Endothelial cell (in vitro differentiated cells): ENCODE measurements at regions not wholly inside any gene's neighbourhood (a gene's known extent, or its start where the extent isn't known, plus 50 kb on each side); places are given as distances from the start of the nearest gene placed in this dataset.

Source experiments
- DNase-seq: peaks from one replicate; pipeline ENCODE4 v3.0.0; 2021; ENCODE audit warnings: low spot score
- H3K27ac Mint-ChIP-seq: one replicate; pipeline ENCODE4 v1.8.0; 2021; ENCODE audit warnings: mixed read lengths, inconsistent platforms; ENCODE audit not compliant: unreplicated experiment
- H3K27me3 Mint-ChIP-seq: one replicate; pipeline ENCODE4 v1.8.0; 2021; ENCODE audit warnings: mild to moderate bottlenecking, moderate library complexity, mixed read lengths, inconsistent platforms; ENCODE audit not compliant: unreplicated experiment
- H3K36me3 Mint-ChIP-seq: one replicate; pipeline ENCODE4 v1.8.0; 2021; ENCODE audit warnings: mild to moderate bottlenecking, low read depth, mixed read lengths, inconsistent platforms; ENCODE audit not compliant: unreplicated experiment
- H3K4me1 Mint-ChIP-seq: one replicate; pipeline ENCODE4 v1.8.0; 2021; ENCODE audit warnings: mild to moderate bottlenecking, mixed read lengths, inconsistent platforms; ENCODE audit not compliant: unreplicated experiment
- H3K4me3 Mint-ChIP-seq: one replicate; pipeline ENCODE4 v1.8.0; 2021; ENCODE audit warnings: mild to moderate bottlenecking, mixed read lengths, inconsistent platforms; ENCODE audit not compliant: unreplicated experiment
- H3K9me3 Mint-ChIP-seq: one replicate; pipeline ENCODE4 v1.8.0; 2021; ENCODE audit warnings: mixed read lengths, inconsistent platforms; ENCODE audit not compliant: unreplicated experiment
- TF ChIP-seq, protein P1 (sequence below): fragments of 200-600 bp; sonication (generic); IDR thresholded peaks from one replicate; pipeline ENCODE4 v1.5.0; 2021; ENCODE audit warnings: antibody characterized with exemption; ENCODE audit not compliant: unreplicated experiment

DNA sequence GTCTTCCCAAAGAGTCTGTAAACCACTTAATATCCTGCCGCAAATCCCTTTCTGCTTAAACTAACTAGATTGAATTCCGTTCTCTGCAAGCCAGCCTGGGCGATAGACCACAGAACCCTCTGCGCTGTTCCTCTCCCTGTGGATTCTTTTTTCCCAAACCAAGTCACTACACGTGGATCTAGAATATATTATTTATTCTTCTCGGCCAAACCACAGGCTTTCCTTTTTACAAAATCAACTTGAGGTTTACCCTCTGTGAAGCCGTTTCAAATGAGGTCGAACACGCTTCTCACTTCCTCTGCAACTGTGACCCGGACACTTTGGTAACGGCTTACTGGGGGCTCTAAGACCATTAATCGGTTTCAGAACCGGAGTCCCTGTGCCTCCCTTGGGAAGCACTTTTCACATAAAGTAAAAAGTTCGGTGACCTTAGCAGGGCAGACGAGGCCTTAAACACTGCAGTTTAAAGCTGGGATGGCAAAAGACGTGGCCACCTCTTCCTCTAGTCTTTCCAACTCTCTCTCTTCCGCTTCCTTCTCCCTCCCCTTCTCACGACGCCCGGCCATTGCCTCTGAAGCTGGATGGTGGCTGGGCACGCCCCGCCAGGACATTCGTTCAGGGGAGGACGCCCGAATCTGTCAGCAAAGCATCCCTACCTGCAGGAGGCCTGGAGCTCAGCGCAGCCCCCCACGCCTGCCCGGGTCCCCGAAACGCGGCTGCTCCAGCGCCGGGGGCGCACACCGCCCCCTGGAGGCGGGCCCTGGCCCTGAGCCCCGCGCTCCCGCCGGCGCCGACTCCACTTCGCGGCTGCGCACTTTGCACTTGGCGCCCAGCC lies 55.0 kb upstream of the FOXC1 start:
- peak overlapping the region; percentile 66 for H3K4me3 Mint-ChIP-seq
- DNase-seq = peak; percentile 77
- TF ChIP-seq, protein P1, sequence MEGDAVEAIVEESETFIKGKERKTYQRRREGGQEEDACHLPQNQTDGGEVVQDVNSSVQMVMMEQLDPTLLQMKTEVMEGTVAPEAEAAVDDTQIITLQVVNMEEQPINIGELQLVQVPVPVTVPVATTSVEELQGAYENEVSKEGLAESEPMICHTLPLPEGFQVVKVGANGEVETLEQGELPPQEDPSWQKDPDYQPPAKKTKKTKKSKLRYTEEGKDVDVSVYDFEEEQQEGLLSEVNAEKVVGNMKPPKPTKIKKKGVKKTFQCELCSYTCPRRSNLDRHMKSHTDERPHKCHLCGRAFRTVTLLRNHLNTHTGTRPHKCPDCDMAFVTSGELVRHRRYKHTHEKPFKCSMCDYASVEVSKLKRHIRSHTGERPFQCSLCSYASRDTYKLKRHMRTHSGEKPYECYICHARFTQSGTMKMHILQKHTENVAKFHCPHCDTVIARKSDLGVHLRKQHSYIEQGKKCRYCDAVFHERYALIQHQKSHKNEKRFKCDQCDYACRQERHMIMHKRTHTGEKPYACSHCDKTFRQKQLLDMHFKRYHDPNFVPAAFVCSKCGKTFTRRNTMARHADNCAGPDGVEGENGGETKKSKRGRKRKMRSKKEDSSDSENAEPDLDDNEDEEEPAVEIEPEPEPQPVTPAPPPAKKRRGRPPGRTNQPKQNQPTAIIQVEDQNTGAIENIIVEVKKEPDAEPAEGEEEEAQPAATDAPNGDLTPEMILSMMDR = peak; percentile 94
- H3K27me3 Mint-ChIP-seq = peaks cover 4% of the 10 kb centered on the region
- H3K9me3 Mint-ChIP-seq = no peaks in the 10 kb centered on the region
- no peaks in the 10 kb centered on the region for H3K36me3 Mint-ChIP-seq
- H3K4me1 Mint-ChIP-seq = peaks cover 6% of the 10 kb centered on the region
- no peak overlapping the region for H3K27ac Mint-ChIP-seq

DNA sequence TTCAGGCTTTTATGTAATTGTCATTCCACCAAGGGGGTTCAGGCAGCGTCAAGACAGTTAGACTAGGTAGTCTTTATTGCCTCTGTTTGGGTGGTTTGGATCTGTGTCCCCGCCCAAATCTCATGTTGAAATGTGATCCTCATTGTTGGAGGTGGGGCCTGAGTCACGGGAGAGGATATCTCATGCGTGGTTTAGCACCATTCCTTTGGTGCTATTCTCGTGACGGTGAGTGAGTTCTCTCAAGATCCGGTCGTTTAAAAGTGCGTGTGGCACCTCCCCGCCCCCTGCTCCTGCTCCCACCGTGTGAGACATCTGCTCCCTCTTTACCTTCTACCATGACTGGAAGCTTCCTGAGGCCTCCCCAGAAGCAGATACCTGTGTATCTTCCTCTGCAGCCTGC lies 51.3 kb upstream of the FOXC1 start:
- no peak for DNase-seq
- no peaks in the 10 kb centered on the region for H3K9me3 Mint-ChIP-seq
- H3K27me3 Mint-ChIP-seq = peaks cover 4% of the 10 kb centered on the region
- TF ChIP-seq, protein P1 = no peak
- H3K4me3 Mint-ChIP-seq = no peak overlapping the region
- H3K27ac Mint-ChIP-seq = no peak overlapping the region
- H3K36me3 Mint-ChIP-seq = no peaks in the 10 kb centered on the region
- peaks cover 6% of the 10 kb centered on the region for H3K4me1 Mint-ChIP-seq
